Naive thymus-derived CD4-positive, alpha-beta T cell (primary cell): ENCODE measurements at regions not wholly inside any gene's neighbourhood (a gene's known extent, or its start where the extent isn't known, plus 50 kb on each side); places are given as distances from the start of the nearest gene placed in this dataset.

Experiments used
- ATAC-seq: fragments of 150-1000 bp; cut with Tn5 transposase; 2 replicates; pipeline ENCODE4 v1.10.0; 2021; ENCODE audit warnings: mild to moderate bottlenecking, moderate library complexity
- CTCF ChIA-PET: fragments of 350-600 bp; sonication (Branson Sonifier 250); formaldehyde crosslinking; loops from one replicate; lab custom pipeline; 2021; ENCODE audit warnings: antibody characterized with exemption; lab: Charles Lee
- POLR2A ChIA-PET: fragments of 350-600 bp; sonication (Branson Sonifier 250); formaldehyde crosslinking; loops from one replicate; lab custom pipeline; 2021; ENCODE audit warnings: antibody characterized with exemption, inconsistent platforms; lab: Charles Lee
- DNase-seq, 9 donors: peaks; one replicate each; pipeline versions ENCODE4 v3.0.0 to v3.0.0-alpha.2; 2020 to 2022; ENCODE audit warnings: mixed read lengths in 1 of 9
- H3K27ac ChIP-seq: one replicate; pipeline ENCODE4 v1.7.0; 2013; ENCODE audit warnings: mild to moderate bottlenecking, low read depth, low read length, moderate library complexity
- H3K27me3 ChIP-seq, 2 donors: one replicate each; pipeline ENCODE4 v1.7.0; 2013; ENCODE audit warnings: low read length in 2 of 2, mild to moderate bottlenecking in 2 of 2, moderate library complexity in 2 of 2; ENCODE audit not compliant: control insufficient read depth in 2 of 2, insufficient read depth in 2 of 2
- H3K36me3 ChIP-seq, 3 experiments: 1 replicate in 2 of 3; 2 replicates in 1 of 3; pipeline ENCODE4 v1.7.0; 2013; ENCODE audit warnings: low read length in 3 of 3, mild to moderate bottlenecking in 3 of 3, moderate library complexity in 1 of 3; ENCODE audit not compliant: insufficient read depth in 3 of 3, control insufficient read depth in 2 of 3
- H3K4me1 ChIP-seq, 2 donors: one replicate each; pipeline ENCODE4 v1.7.0; 2013; ENCODE audit warnings: low read length in 2 of 2, mild to moderate bottlenecking in 2 of 2, moderate library complexity in 1 of 2; ENCODE audit not compliant: control insufficient read depth in 2 of 2, insufficient read depth in 2 of 2
- H3K4me3 ChIP-seq: 2 replicates; pipeline ENCODE4 v1.7.0; 2013; ENCODE audit warnings: mild to moderate bottlenecking, low read length
- H3K9me3 ChIP-seq, 3 experiments: 1 replicate in 2 of 3; 2 replicates in 1 of 3; pipeline ENCODE4 v1.7.0; 2013; ENCODE audit warnings: low read length in 3 of 3; ENCODE audit not compliant: control insufficient read depth in 2 of 3
- H3K27ac Mint-ChIP-seq, 9 donors: one replicate each; pipeline ENCODE4 v1.8.0; 2020 to 2022; ENCODE audit warnings: mixed read lengths in 9 of 9, mild to moderate bottlenecking in 8 of 9, moderate library complexity in 5 of 9, inconsistent platforms in 2 of 9
- H3K27me3 Mint-ChIP-seq, 5 donors: one replicate each; pipeline ENCODE4 v1.8.0; 2021 to 2022; ENCODE audit warnings: mixed read lengths in 5 of 5, mild to moderate bottlenecking in 1 of 5
- H3K36me3 Mint-ChIP-seq, 5 donors: one replicate each; pipeline ENCODE4 v1.8.0; 2020 to 2022; ENCODE audit warnings: mixed read lengths in 5 of 5, mild to moderate bottlenecking in 3 of 5, inconsistent platforms in 1 of 5
- H3K4me1 Mint-ChIP-seq, 7 donors: one replicate each; pipeline ENCODE4 v1.8.0; 2020 to 2022; ENCODE audit warnings: mixed read lengths in 7 of 7, mild to moderate bottlenecking in 3 of 7, inconsistent platforms in 1 of 7
- H3K4me3 Mint-ChIP-seq, 10 donors: one replicate each; pipeline ENCODE4 v1.8.0; 2020 to 2022; ENCODE audit warnings: mild to moderate bottlenecking in 10 of 10, mixed read lengths in 10 of 10, moderate library complexity in 6 of 10, inconsistent platforms in 2 of 10
- H3K9me3 Mint-ChIP-seq, 11 donors: one replicate each; pipeline ENCODE4 v1.8.0; 2020 to 2022; ENCODE audit warnings: mixed read lengths in 11 of 11, mild to moderate bottlenecking in 4 of 11, inconsistent platforms in 1 of 11, moderate library complexity in 1 of 11
- intact Hi-C, 2 donors: fragments of 100-400 bp; cut with micrococcal nuclease; formaldehyde crosslinking; loops; one replicate each; pipeline ENCODE4 v1.15.1; 2023

GRCh38 chr3:780505-780904 lies 312.3 kb upstream of the CNTN6 start:
- Histone ChIP-seq H3K27me3 (no peaks in the 10 kb centered on the region), H3K36me3 (no peaks in the 10 kb centered on the region), H3K4me3 (no peak overlapping the region), H3K27ac (no peak overlapping the region), H3K4me1 (no peaks in the 10 kb centered on the region), H3K9me3 (no peaks in the 10 kb centered on the region)
- Mint-ChIP-seq H3K27me3 (no peaks in the 10 kb centered on the region), H3K36me3 (peaks cover 0 to 3% (median 0%) of the 10 kb centered on the region in 5 donors), H3K4me3 (no peak overlapping the region), H3K9me3 (peaks cover 0 to 14% (median 5%) of the 10 kb centered on the region in 11 donors), H3K27ac (no peak overlapping the region), H3K4me1 (no peaks in the 10 kb centered on the region)
- ChIA-PET CTCF (no interaction called here), POLR2A (no interaction called here)
- ATAC-seq = no peak
- intact Hi-C loops = no loop called here
- DNase-seq = no peak

GRCh38 chr3:791442-791841 lies 301.4 kb upstream of the CNTN6 start:
- H3K27ac Mint-ChIP-seq = no peak overlapping the region
- H3K9me3 ChIP-seq = no peaks in the 10 kb centered on the region
- no peaks in the 10 kb centered on the region for H3K4me1 ChIP-seq
- CTCF ChIA-PET = no interaction called here
- H3K27me3 ChIP-seq = no peaks in the 10 kb centered on the region
- no peak overlapping the region for H3K4me3 Mint-ChIP-seq
- H3K4me3 ChIP-seq = no peak overlapping the region
- POLR2A ChIA-PET = no interaction called here
- no peaks in the 10 kb centered on the region for H3K27me3 Mint-ChIP-seq
- H3K36me3 ChIP-seq = no peaks in the 10 kb centered on the region
- H3K36me3 Mint-ChIP-seq = no peaks in the 10 kb centered on the region
- no peaks in the 10 kb centered on the region for H3K4me1 Mint-ChIP-seq
- intact Hi-C loops = no loop called here
- peaks cover 0 to 6% (median 0%) of the 10 kb centered on the region in 11 donors for H3K9me3 Mint-ChIP-seq
- H3K27ac ChIP-seq = no peak overlapping the region
- DNase-seq = no peak
- ATAC-seq = no peak

GRCh38 chr3:792630-793029 lies 300.2 kb upstream of the CNTN6 start:
- H3K36me3 Mint-ChIP-seq = no peaks in the 10 kb centered on the region
- no peak overlapping the region for H3K4me3 Mint-ChIP-seq
- ChIA-PET POLR2A (no interaction called here), CTCF (no interaction called here)
- intact Hi-C loops = no loop called here
- no peak overlapping the region for H3K4me3 ChIP-seq
- H3K27ac Mint-ChIP-seq = no peak overlapping the region
- H3K27me3 ChIP-seq = no peaks in the 10 kb centered on the region
- DNase-seq (no peak), ATAC-seq (no peak)
- H3K4me1 ChIP-seq = no peaks in the 10 kb centered on the region
- H3K9me3 Mint-ChIP-seq = peaks cover 0 to 6% (median 0%) of the 10 kb centered on the region in 11 donors
- no peaks in the 10 kb centered on the region for H3K4me1 Mint-ChIP-seq
- H3K27ac ChIP-seq = no peak overlapping the region
- no peaks in the 10 kb centered on the region for H3K27me3 Mint-ChIP-seq
- H3K9me3 ChIP-seq = no peaks in the 10 kb centered on the region
- H3K36me3 ChIP-seq = no peaks in the 10 kb centered on the region

GRCh38 chr3:804211-804610 lies 288.6 kb upstream of the CNTN6 start:
- Histone ChIP-seq H3K27ac (no peak overlapping the region), H3K27me3 (no peaks in the 10 kb centered on the region), H3K36me3 (no peaks in the 10 kb centered on the region), H3K9me3 (no peaks in the 10 kb centered on the region), H3K4me1 (no peaks in the 10 kb centered on the region), H3K4me3 (no peak overlapping the region)
- Mint-ChIP-seq H3K4me1 (no peaks in the 10 kb centered on the region), H3K4me3 (no peak overlapping the region), H3K36me3 (no peaks in the 10 kb centered on the region), H3K27ac (no peak overlapping the region), H3K27me3 (no peaks in the 10 kb centered on the region), H3K9me3 (peaks cover 0 to 12% (median 3%) of the 10 kb centered on the region in 11 donors)
- DNase-seq (no peak), ATAC-seq (no peak)
- ChIA-PET POLR2A (no interaction called here), CTCF (no interaction called here)
- intact Hi-C loops = no loop called here

- Histone ChIP-seq H3K27ac (no peak overlapping the region), H3K4me3 (no peak overlapping the region), H3K4me1 (no peaks in the 10 kb centered on the region), H3K27me3 (no peaks in the 10 kb centered on the region), H3K36me3 (no peaks in the 10 kb centered on the region), H3K9me3 (no peaks in the 10 kb centered on the region)
- intact Hi-C loops = no loop called here
- Mint-ChIP-seq H3K4me3 (no peak overlapping the region), H3K4me1 (no peaks in the 10 kb centered on the region), H3K27ac (no peak overlapping the region), H3K27me3 (no peaks in the 10 kb centered on the region), H3K36me3 (no peaks in the 10 kb centered on the region), H3K9me3 (peaks cover 0 to 12% (median 4%) of the 10 kb centered on the region in 11 donors)
- no peak for ATAC-seq
- POLR2A ChIA-PET = no interaction called here
- no peak for DNase-seq
- CTCF ChIA-PET = no interaction called here
Observed at GRCh38 chr3:805326-805725, 287.5 kb upstream of the CNTN6 start.

- Histone ChIP-seq H3K4me3 (no peak overlapping the region), H3K4me1 (no peaks in the 10 kb centered on the region), H3K27ac (no peak overlapping the region), H3K9me3 (no peaks in the 10 kb centered on the region), H3K27me3 (no peaks in the 10 kb centered on the region), H3K36me3 (no peaks in the 10 kb centered on the region)
- H3K4me1 Mint-ChIP-seq = no peaks in the 10 kb centered on the region
- ChIA-PET POLR2A (no interaction called here), CTCF (no interaction called here)
- DNase-seq (no peak), ATAC-seq (no peak)
- intact Hi-C loops = no loop called here
- H3K4me3 Mint-ChIP-seq = no peak overlapping the region
- no peak overlapping the region for H3K27ac Mint-ChIP-seq
- H3K9me3 Mint-ChIP-seq = peaks cover 0 to 12% (median 4%) of the 10 kb centered on the region in 11 donors
- H3K27me3 Mint-ChIP-seq = no peaks in the 10 kb centered on the region
- H3K36me3 Mint-ChIP-seq = no peaks in the 10 kb centered on the region
Observed at GRCh38 chr3:806006-806405, 286.8 kb upstream of the CNTN6 start.

- H3K27me3 ChIP-seq = no peaks in the 10 kb centered on the region
- H3K27ac ChIP-seq = no peak overlapping the region
- Mint-ChIP-seq H3K27me3 (no peaks in the 10 kb centered on the region), H3K27ac (no peak overlapping the region), H3K9me3 (peaks cover 0 to 27% (median 10%) of the 10 kb centered on the region in 11 donors), H3K4me1 (no peaks in the 10 kb centered on the region), H3K4me3 (no peak overlapping the region), H3K36me3 (no peaks in the 10 kb centered on the region)
- DNase-seq = no peak
- no peaks in the 10 kb centered on the region for H3K4me1 ChIP-seq
- H3K9me3 ChIP-seq = peaks cover 0 to 4% (median 0%) of the 10 kb centered on the region in 3 experiments
- H3K4me3 ChIP-seq = no peak overlapping the region
- ChIA-PET POLR2A (no interaction called here), CTCF (no interaction called here)
- intact Hi-C loops = no loop called here
- ATAC-seq = no peak
- H3K36me3 ChIP-seq = no peaks in the 10 kb centered on the region
Observed at GRCh38 chr3:816605-817004, 276.2 kb upstream of the CNTN6 start.
